ENCODE measurements at regions not wholly inside any gene's neighbourhood (a gene's known extent, or its start where the extent isn't known, plus 50 kb on each side); places are given as distances from the start of the nearest gene placed in this dataset.

GRCh38 chr5:175107865-175108264 is 336.1 kb downstream of the DRD1 start:
- DNase-seq (ENCODE audit: low read depth) = no peak

DNA sequence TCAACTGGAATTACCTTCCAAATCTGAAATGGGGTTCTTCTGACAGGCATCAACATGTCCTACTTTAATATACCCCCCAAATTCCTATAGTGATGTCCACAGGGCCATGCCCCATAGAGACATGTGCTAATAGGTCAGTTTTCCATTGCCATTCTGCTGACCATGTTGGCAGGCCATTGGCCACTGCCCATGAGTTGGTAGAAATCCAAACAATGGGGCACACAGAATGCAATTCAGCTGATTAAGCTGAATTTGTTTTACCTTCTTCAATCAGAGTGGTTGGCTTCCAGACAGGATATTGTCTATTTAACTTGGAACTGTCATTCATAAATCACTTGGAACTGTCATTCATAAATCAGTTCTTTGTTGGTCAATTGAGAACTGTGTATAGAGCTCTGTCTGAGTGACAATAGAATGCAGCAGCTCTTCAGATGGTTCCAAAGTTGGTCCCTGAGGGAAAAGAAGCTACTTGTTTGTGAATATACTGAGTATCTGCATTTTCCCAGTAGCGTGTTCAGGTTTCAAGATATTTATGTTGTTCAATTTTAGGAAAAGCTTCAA is 336.9 kb downstream of the DRD1 start:
- no peak for DNase-seq (ENCODE audit: low read depth)

- no peak for DNase-seq (ENCODE audit: low read depth)
These were observed 339.3 kb downstream of the DRD1 start for GRCh38 chr5:175104677-175105076.

- DNase-seq (ENCODE audit: low read depth) = no peak
These were observed 340.2 kb downstream of the DRD1 start for GRCh38 chr5:175103746-175104145.

DNA sequence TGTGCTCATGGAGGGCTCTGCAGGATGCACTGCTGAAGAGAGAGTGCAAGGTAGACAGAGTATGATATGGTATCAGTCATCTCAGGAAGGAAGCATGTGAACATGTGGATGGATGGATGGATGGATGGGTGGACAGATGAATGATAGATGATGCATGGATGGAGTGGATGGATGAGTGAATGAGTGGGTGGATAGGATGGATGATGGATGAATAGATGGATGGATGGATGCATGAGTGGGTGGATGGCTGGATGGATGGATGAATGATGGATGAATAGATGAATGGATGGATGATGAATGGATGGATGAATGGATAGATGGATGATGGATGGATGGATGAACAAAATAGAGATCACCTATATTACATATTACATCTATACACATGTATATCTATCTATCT is 341.3 kb downstream of the DRD1 start:
- no peak for DNase-seq (ENCODE audit: low read depth)

DNA sequence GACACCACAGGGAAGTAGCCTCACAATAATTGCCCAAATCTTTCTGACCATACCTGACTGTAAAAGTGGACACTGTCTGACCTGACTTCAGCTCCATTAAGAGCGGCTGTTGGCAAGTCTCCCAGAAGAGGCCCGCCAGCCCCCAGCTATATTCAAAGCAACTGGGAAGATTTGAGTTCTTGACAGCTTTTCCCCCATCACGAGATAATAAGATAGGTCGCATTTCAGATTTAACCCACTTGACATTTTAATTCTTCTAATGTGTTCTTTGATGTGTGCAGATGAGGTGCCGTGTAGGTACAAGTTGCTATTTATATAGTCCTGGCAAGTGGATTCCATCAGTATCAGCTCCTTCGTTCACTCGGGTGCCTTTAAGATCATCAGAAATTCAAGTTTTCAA is 345.7 kb downstream of the DRD1 start:
- DNase-seq (ENCODE audit: low read depth) = no peak

GRCh38 chr5:175096469-175097165 is 347.4 kb downstream of the DRD1 start:
- no peak for DNase-seq (ENCODE audit: low read depth)

DNA sequence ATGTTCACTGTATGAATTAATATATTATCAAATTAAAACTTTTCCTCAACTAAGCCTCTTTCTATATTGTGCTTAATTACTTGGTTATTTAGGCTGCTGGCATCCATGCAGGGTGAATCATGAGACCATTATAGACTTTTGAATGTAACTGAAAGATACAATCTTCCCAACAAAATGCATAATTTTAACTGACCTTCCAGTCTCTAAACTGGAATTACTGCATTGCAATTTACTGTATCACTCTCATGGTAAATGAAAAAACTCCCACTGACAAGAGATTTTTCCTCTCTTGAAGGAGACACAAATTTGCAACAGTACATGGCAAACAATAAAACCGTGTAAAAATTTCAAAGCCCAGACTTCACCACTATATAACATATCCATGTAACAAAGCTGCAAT is 349.5 kb downstream of the DRD1 start:
- no peak for DNase-seq (ENCODE audit: low read depth)

GRCh38 chr5:175092691-175093090 is 351.3 kb downstream of the DRD1 start:
- no peak for DNase-seq (ENCODE audit: low read depth)

DNA sequence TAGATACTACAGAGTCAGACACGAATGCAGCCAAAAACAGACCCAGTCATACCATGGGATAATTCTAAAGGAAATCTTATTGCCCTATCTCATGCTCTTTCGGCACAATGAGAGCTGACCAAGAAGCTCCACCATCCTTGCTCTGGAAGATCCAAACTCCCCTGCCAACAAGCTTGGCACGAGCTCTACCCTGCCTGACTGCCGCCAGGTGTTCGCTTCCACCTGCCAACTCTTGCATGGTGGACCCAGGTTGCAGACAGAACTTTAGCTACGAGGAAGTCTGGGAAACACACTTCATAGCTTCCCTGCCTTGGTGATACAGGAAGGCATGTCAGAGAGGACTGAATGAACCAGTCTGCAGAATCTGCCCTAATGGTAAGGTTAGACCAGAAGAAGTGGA is 355.0 kb downstream of the DRD1 start:
- no peak for DNase-seq (ENCODE audit: low read depth)

DNA sequence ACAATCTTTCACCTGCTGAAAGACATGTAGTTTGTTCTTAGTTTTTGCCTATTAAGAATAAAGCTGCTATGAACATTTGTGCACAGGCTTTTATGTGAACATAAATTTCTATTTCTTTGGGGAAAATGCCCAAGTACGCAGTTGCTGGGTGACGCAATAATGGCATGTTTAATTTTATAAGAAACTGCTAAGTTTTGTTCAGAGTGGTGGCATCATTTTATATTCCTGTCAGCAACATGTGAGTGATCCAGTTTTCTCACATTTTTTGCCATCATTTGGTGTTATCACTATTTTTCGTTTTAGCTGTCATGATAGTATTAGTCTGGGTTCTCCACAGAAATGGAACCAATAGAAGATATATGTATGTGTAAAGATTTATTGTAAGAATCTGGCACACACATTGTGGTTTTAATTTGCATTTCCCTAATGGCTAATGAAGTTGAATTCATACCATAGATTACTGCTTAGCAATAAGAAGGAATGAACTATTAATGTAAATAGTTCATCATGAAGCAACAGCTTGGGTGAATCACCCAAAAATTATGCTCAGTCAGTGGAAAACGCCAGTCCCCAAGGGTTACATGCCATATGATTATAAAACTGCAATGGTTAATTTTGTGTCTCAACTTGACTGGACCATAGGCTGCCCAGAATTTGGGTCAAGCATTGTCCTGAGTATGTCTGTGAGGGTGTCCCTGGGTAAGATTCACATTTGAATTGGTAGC is 358.6 kb downstream of the MSX2 start:
- DNase-seq (ENCODE audit: low read depth) = no peak

DNA sequence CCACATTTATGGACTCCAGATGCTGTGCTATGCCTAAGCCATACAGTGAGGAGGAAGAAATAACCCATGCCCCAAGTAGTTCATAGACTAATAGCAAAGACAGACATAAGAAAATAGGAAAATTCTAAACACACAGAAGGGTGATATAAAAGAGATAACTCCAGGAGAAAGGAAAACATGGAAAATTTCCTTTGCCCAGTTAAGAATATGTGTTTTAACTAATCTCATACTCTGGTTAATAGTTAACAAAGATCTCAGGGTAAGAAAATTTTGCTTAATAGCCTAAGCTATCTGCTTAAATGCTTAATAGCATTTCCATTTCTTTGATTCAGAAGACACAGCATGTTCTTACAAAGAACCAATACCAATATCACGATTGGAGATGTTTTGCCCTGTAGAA is 358.0 kb downstream of the MSX2 start:
- DNase-seq (ENCODE audit: low read depth) = no peak

DNA sequence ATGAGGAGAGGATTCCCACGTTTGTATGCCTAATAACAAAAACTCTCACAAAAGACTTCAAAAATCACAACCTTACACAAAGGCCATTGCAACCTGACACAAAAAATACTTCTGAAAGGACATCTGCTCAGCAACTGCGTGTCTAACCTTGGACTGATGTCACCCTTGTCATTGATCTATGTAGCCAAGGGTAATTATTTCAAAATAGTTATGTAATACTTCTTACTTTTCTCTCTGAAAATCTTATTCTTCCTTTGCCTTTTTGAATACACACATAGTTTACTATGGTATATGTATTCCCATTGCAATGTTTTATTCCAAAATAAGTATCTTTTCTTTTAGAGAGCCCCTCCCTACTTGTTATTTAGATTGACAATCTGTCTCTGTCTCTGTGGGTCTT is 355.3 kb downstream of the MSX2 start:
- no peak for DNase-seq (ENCODE audit: low read depth)

DNA sequence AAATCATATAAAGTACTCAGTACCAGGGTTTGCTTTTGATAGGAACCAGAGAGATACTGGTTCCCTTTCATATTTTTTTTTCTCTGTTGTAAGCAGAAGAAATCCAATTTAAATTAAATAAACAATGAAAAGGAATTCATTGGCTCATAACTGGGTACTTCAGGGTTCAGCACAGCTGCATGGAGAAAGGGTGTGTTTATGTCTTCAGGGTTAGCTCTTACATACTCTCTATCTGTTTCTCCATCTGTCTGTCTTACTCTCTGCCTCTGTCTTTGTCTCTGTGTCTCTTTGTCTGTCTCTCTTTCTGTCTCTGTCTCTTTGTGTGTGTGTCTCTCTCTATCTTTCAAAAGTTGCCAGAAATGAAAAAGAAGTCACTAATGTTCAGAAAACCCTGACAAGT is 345.9 kb downstream of the MSX2 start:
- no peak for DNase-seq (ENCODE audit: low read depth)

- DNase-seq (ENCODE audit: low read depth) = no peak
These were observed 335.9 kb downstream of the MSX2 start for GRCh38 chr5:175060257-175060656.

DNA sequence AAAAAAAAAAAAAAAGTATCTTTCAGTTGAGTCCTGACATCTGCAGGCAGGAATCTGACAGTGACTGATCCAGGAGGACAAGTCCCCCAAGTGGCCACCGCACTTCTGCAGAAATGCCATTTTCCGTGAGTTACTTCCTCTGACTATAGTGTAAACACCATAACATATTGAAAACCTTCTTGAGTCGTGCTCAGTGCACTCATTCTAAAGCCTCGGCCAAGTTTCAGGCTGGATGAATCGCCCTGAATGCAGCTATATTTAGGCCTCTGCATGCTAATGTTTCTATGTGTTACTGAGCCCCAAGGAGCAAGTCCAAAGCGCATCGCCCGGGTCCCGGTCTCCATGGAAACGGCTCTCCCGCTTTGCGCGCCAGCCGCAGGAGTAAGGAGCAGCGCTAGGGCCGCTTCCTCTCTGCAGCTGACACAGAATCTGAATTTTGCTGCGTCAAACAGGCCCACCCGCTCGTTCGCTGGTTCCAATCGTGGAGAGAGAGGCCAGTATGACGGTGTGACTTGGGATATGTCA is 335.4 kb downstream of the MSX2 start:
- no peak for DNase-seq (ENCODE audit: low read depth)

- no peak for DNase-seq (ENCODE audit: low read depth)
These were observed 332.4 kb downstream of the MSX2 start for GRCh38 chr5:175056831-175057230.

DNA sequence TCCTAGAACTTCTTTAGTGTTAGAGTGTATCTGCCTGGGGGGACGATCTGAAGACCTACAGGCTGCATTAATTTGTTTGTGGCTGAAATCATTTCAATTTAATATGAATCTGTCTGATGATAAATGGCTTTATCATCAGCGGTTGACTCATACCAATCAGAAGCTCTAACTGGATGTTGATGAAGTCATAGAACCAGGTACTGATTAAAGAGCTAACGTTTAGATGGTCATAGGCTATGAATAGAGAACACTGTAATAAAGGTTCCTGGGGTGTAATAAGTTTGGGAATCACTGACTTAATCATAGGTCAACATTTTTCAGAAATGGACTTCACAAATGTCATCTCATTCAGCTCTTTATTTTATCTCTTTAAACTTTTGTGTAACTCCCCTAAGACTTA is 329.9 kb downstream of the MSX2 start:
- DNase-seq (ENCODE audit: low read depth) = no peak

- no peak for DNase-seq (ENCODE audit: low read depth)
These were observed 328.0 kb downstream of the MSX2 start for GRCh38 chr5:175052351-175052750.

- no peak for DNase-seq (ENCODE audit: low read depth)
These were observed 322.7 kb downstream of the MSX2 start for GRCh38 chr5:175047048-175047447.

GRCh38 chr5:175045820-175046219 is 321.4 kb downstream of the MSX2 start:
- no peak for DNase-seq (ENCODE audit: low read depth)

- DNase-seq (ENCODE audit: low read depth) = no peak
These were observed 313.4 kb downstream of the MSX2 start for GRCh38 chr5:175037820-175038219.

GRCh38 chr5:175035882-175036533 is 311.6 kb downstream of the MSX2 start:
- no peak for DNase-seq (ENCODE audit: low read depth)
